Lung (tissue), 11 donors: ENCODE measurements at regions not wholly inside any gene's neighbourhood (a gene's known extent, or its start where the extent isn't known, plus 50 kb on each side); places are given as distances from the start of the nearest gene placed in this dataset.
A peak's percentile ranks its signal among the peaks of the same experiment; 100 is the strongest.

Experiments used
- ATAC-seq: fragments of 200-7000 bp; cut with Tn5 transposase; one replicate; pipeline ENCODE4 v1.9.1; 2020; ENCODE audit warnings: moderate number of reproducible peaks; ENCODE audit not compliant: insufficient read depth, low FRiP score
- DNase-seq, 3 donors: peaks; one replicate each; pipeline ENCODE4 v3.0.0-alpha.2; 2013 to 2017
- H3K27ac ChIP-seq, 2 donors: one replicate each; pipeline ENCODE4 v1.5.1; 2013; ENCODE audit warnings: mild to moderate bottlenecking in 2 of 2, moderate library complexity in 2 of 2, control low read depth in 1 of 2, inconsistent platforms in 1 of 2, low read depth in 1 of 2, low read length in 1 of 2
- H3K27me3 ChIP-seq, 3 donors: one replicate each; pipeline ENCODE4 v1.5.1; 2013; ENCODE audit warnings: low read length in 2 of 3; ENCODE audit not compliant: control insufficient read depth in 3 of 3, insufficient read depth in 3 of 3
- H3K36me3 ChIP-seq, 4 donors: one replicate each; pipeline ENCODE4 v1.5.1; 2013; ENCODE audit warnings: low read length in 4 of 4, mild to moderate bottlenecking in 1 of 4, moderate library complexity in 1 of 4; ENCODE audit not compliant: control insufficient read depth in 4 of 4, insufficient read depth in 4 of 4
- H3K4me1 ChIP-seq, 5 donors: one replicate each; pipeline ENCODE4 v1.5.1; 2013; ENCODE audit warnings: low read length in 5 of 5, mild to moderate bottlenecking in 2 of 5, moderate library complexity in 1 of 5; ENCODE audit not compliant: control insufficient read depth in 5 of 5, insufficient read depth in 5 of 5
- H3K4me3 ChIP-seq: one replicate; pipeline ENCODE4 v1.5.1; 2013; ENCODE audit warnings: mild to moderate bottlenecking, control low read depth, moderate library complexity
- H3K9ac ChIP-seq, 2 donors: one replicate each; pipeline ENCODE4 v1.5.1; 2013; ENCODE audit warnings: low read length in 2 of 2, control low read depth in 1 of 2; ENCODE audit not compliant: insufficient read depth in 1 of 2
- H3K9me3 ChIP-seq, 4 donors: one replicate each; pipeline ENCODE4 v1.5.1; 2013; ENCODE audit warnings: low read length in 3 of 4, mild to moderate bottlenecking in 1 of 4, moderate library complexity in 1 of 4; ENCODE audit not compliant: control insufficient read depth in 4 of 4, insufficient read depth in 3 of 4
- CTCF ChIP-seq: IDR thresholded peaks from 2 replicates; pipeline ENCODE4 v1.5.1; 2012; ENCODE audit warnings: mild to moderate bottlenecking; ENCODE audit errors: control extremely low read depth, extremely low read depth
- WGBS, 2 donors: extraction: QIAGEN DNeasy Blood & Tissue Kit; methylation state at CpG; one replicate each; pipeline ENCODE4 v1.1.7; 2013; 5-methylcytosine and 5-hydroxymethylcytosine counted together
- donor health status: control.
- donor health status: control.
- donor health status: Bipolar disorder and iron deficiency.
- donor health status: healthy.
- donor health status: DM: yes; HTN: yes; CAD: no.

- no peak for TF ChIP-seq CTCF
- peaks cover 2 to 14% (median 4%) of the 10 kb centered on the region in 3 donors for H3K27me3 ChIP-seq
- H3K9ac ChIP-seq = no peak overlapping the region
- no peak overlapping the region for H3K27ac ChIP-seq
- H3K9me3 ChIP-seq = peaks cover 0 to 2% (median 0%) of the 10 kb centered on the region in 4 donors
- 68 to 86% methylated on average over 16 of the region's 16 CpGs for WGBS, 2 donors
- ATAC-seq (no peak), DNase-seq (peak in 2 of 3 donors; percentile 31 to 47)
- no peaks in the 10 kb centered on the region for H3K4me1 ChIP-seq
- H3K4me3 ChIP-seq = no peak overlapping the region
- no peaks in the 10 kb centered on the region for H3K36me3 ChIP-seq
Observed at GRCh38 chr10:132115732-132116131, 50.0 kb downstream of the JAKMIP3 start.

GRCh38 chr10:132117146-132117545 is 51.4 kb downstream of the JAKMIP3 start:
- Histone ChIP-seq H3K27me3 (peaks cover 2 to 11% (median 4%) of the 10 kb centered on the region in 3 donors), H3K4me1 (no peaks in the 10 kb centered on the region), H3K4me3 (no peak overlapping the region), H3K9ac (no peak overlapping the region), H3K36me3 (no peaks in the 10 kb centered on the region), H3K27ac (no peak overlapping the region), H3K9me3 (peaks cover 0 to 2% (median 0%) of the 10 kb centered on the region in 4 donors)
- 93 to 95% methylated on average over 23 of the region's 23 CpGs for WGBS, 2 donors
- no peak for TF ChIP-seq CTCF
- ATAC-seq = no peak
- DNase-seq = no peak

- no peaks in the 10 kb centered on the region for H3K36me3 ChIP-seq
- H3K9ac ChIP-seq = no peak overlapping the region
- H3K27me3 ChIP-seq = peaks cover 2 to 11% (median 2%) of the 10 kb centered on the region in 3 donors
- WGBS, 2 donors = 93% methylated on average over 21 of the region's 21 CpGs
- no peak for ATAC-seq
- no peak for DNase-seq
- H3K9me3 ChIP-seq = peaks cover 0 to 2% (median 0%) of the 10 kb centered on the region in 4 donors
- no peak overlapping the region for H3K27ac ChIP-seq
- no peaks in the 10 kb centered on the region for H3K4me1 ChIP-seq
- TF ChIP-seq CTCF = no peak
- H3K4me3 ChIP-seq = no peak overlapping the region
Observed at GRCh38 chr10:132117636-132118190, 52.0 kb downstream of the JAKMIP3 start.

- ATAC-seq (no peak), DNase-seq (no peak)
- 86 to 91% methylated on average over 13 of the region's 13 CpGs for WGBS, 2 donors
Observed at GRCh38 chr10:132118366-132118765, 52.6 kb downstream of the JAKMIP3 start.

More at GRCh38 chr10:132118366-132118765, 52.6 kb downstream of the JAKMIP3 start:
- no peak overlapping the region for H3K27ac ChIP-seq
- no peaks in the 10 kb centered on the region for H3K4me1 ChIP-seq
- peaks cover 0 to 11% (median 2%) of the 10 kb centered on the region in 3 donors for H3K27me3 ChIP-seq
- no peak overlapping the region for H3K4me3 ChIP-seq
- H3K9me3 ChIP-seq = peaks cover 0 to 2% (median 0%) of the 10 kb centered on the region in 4 donors
- H3K36me3 ChIP-seq = no peaks in the 10 kb centered on the region
- no peak overlapping the region for H3K9ac ChIP-seq
- TF ChIP-seq CTCF = no peak
